ENCODE measurements at regions not wholly inside any gene's neighbourhood (a gene's known extent, or its start where the extent isn't known, plus 50 kb on each side); places are given as distances from the start of the nearest gene placed in this dataset.
"Not testable (repeated sequence)": the region's sequence is repeated elsewhere in the genome, so short reads cannot be mapped to it uniquely, and the experiment has no call there.

GRCh38 chr7:113752289-113752688, 166.5 kb downstream of the PPP1R3A start:
- intact Hi-C loops (cut with micrococcal nuclease): no loop called here
- TF ChIP-seq CTCF (IDR thresholded peaks at IDR 0.05): no peak
- 17% methylated on average over 1 of the region's 2 CpGs for WGBS (ENCODE audit: insufficient coverage)
- Histone ChIP-seq H3K27me3 (ENCODE audit: control insufficient read depth in 2 of 2, insufficient read depth in 2 of 2, low read length in 2 of 2) (no peaks in the 10 kb centered on the region), H3K9ac (ENCODE audit: insufficient read depth, low read length, poor library complexity, severe bottlenecking) (no peak overlapping the region), H4K20me1 (ENCODE audit: insufficient read depth, low read length) (no peaks in the 10 kb centered on the region), H3K4me1 (ENCODE audit: control insufficient read depth in 1 of 2, insufficient read depth in 2 of 2, low read length in 2 of 2) (no peaks in the 10 kb centered on the region), H2AFZ (ENCODE audit: insufficient read depth, low read depth, low read length, poor library complexity, severe bottlenecking) (no peak overlapping the region), H3K27ac (ENCODE audit: low read depth in 1 of 2, low read length in 2 of 2) (no peak overlapping the region), H3K4me2 (replicated peaks; ENCODE audit: extremely low read depth, low read length, poor library complexity, severe bottlenecking) (no peak overlapping the region), H3K9me3 (replicated peaks in 1 of 2; ENCODE audit: control insufficient read depth in 1 of 2, insufficient read depth in 1 of 2, low read length in 2 of 2) (no peaks in the 10 kb centered on the region), H3K4me3 (replicated peaks in 1 of 3; ENCODE audit: low read depth in 2 of 3, low read length in 3 of 3) (no peak overlapping the region), H3K36me3 (replicated peaks in 1 of 2; ENCODE audit: control insufficient read depth in 1 of 2, insufficient read depth in 2 of 2, low read length in 2 of 2) (no peaks in the 10 kb centered on the region), H3K79me2 (ENCODE audit: insufficient read depth, low read length) (no peaks in the 10 kb centered on the region)
- Mint-ChIP-seq H3K27me3 (ENCODE audit: low read depth in 3 of 3) (no peaks in the 10 kb centered on the region), H3K36me3 (no peaks in the 10 kb centered on the region), H3K4me1 (no peaks in the 10 kb centered on the region), H3K27ac (no peak overlapping the region), H3K4me3 (no peak overlapping the region), H3K9me3 (peaks cover 0 to 9% (median 0%) of the 10 kb centered on the region in 7 donors)
- no peak for DNase-seq

- no peak for DNase-seq
These were observed 167.3 kb downstream of the PPP1R3A start for GRCh38 chr7:113751547-113751946.

GRCh38 chr7:113748385-113748784, 170.4 kb downstream of the PPP1R3A start:
- H2AFZ ChIP-seq (ENCODE audit: insufficient read depth, low read depth, low read length, poor library complexity, severe bottlenecking); H3K9me3 Mint-ChIP-seq; H3K36me3 ChIP-seq (replicated peaks in 1 of 2; ENCODE audit: control insufficient read depth in 1 of 2, insufficient read depth in 2 of 2, low read length in 2 of 2); H3K4me1 ChIP-seq (ENCODE audit: control insufficient read depth in 1 of 2, insufficient read depth in 2 of 2, low read length in 2 of 2); H3K27ac ChIP-seq (ENCODE audit: low read depth in 1 of 2, low read length in 2 of 2); DNase-seq; H3K79me2 ChIP-seq (ENCODE audit: insufficient read depth, low read length); H3K4me2 ChIP-seq (replicated peaks; ENCODE audit: extremely low read depth, low read length, poor library complexity, severe bottlenecking); H3K9me3 ChIP-seq (replicated peaks in 1 of 2; ENCODE audit: control insufficient read depth in 1 of 2, insufficient read depth in 1 of 2, low read length in 2 of 2); H3K27me3 Mint-ChIP-seq (ENCODE audit: low read depth in 3 of 3); intact Hi-C loops (cut with micrococcal nuclease); H3K4me3 Mint-ChIP-seq; H4K20me1 ChIP-seq (ENCODE audit: insufficient read depth, low read length); H3K9ac ChIP-seq (ENCODE audit: insufficient read depth, low read length, poor library complexity, severe bottlenecking); H3K4me1 Mint-ChIP-seq; H3K27ac Mint-ChIP-seq; H3K27me3 ChIP-seq (ENCODE audit: control insufficient read depth in 2 of 2, insufficient read depth in 2 of 2, low read length in 2 of 2); H3K4me3 ChIP-seq (replicated peaks in 1 of 3; ENCODE audit: low read depth in 2 of 3, low read length in 3 of 3); H3K36me3 Mint-ChIP-seq: not testable (repeated sequence)
- no CpG with 5 or more reads among the region's 5 CpGs for whole genome bisulfite sequencing (ENCODE audit: insufficient coverage)

More at GRCh38 chr7:113751547-113751946, 167.3 kb downstream of the PPP1R3A start:
- no peak overlapping the region for H3K27ac ChIP-seq (ENCODE audit: low read depth in 1 of 2, low read length in 2 of 2)
- H3K4me3 ChIP-seq (replicated peaks in 1 of 3; ENCODE audit: low read depth in 2 of 3, low read length in 3 of 3): no peak overlapping the region
- H3K9me3 Mint-ChIP-seq: peaks cover 0 to 7% (median 0%) of the 10 kb centered on the region in 7 donors
- H3K4me2 ChIP-seq (replicated peaks; ENCODE audit: extremely low read depth, low read length, poor library complexity, severe bottlenecking): no peak overlapping the region
- no peak overlapping the region for H3K4me3 Mint-ChIP-seq
- H3K4me1 Mint-ChIP-seq: no peaks in the 10 kb centered on the region
- no CpG with 5 or more reads among the region's 1 CpG for WGBS (ENCODE audit: insufficient coverage)
- intact Hi-C loops (cut with micrococcal nuclease): no loop called here
- H3K79me2 ChIP-seq (ENCODE audit: insufficient read depth, low read length): no peaks in the 10 kb centered on the region
- no peaks in the 10 kb centered on the region for H4K20me1 ChIP-seq (ENCODE audit: insufficient read depth, low read length)
- no peaks in the 10 kb centered on the region for H3K9me3 ChIP-seq (replicated peaks in 1 of 2; ENCODE audit: control insufficient read depth in 1 of 2, insufficient read depth in 1 of 2, low read length in 2 of 2)
- H3K27me3 Mint-ChIP-seq (ENCODE audit: low read depth in 3 of 3): peaks cover 0 to 2% (median 0%) of the 10 kb centered on the region in 3 donors
- no peaks in the 10 kb centered on the region for H3K27me3 ChIP-seq (ENCODE audit: control insufficient read depth in 2 of 2, insufficient read depth in 2 of 2, low read length in 2 of 2)
- no peak overlapping the region for H2AFZ ChIP-seq (ENCODE audit: insufficient read depth, low read depth, low read length, poor library complexity, severe bottlenecking)
- H3K9ac ChIP-seq (ENCODE audit: insufficient read depth, low read length, poor library complexity, severe bottlenecking): no peak overlapping the region
- no peaks in the 10 kb centered on the region for H3K36me3 ChIP-seq (replicated peaks in 1 of 2; ENCODE audit: control insufficient read depth in 1 of 2, insufficient read depth in 2 of 2, low read length in 2 of 2)
- H3K36me3 Mint-ChIP-seq: no peaks in the 10 kb centered on the region
- no peaks in the 10 kb centered on the region for H3K4me1 ChIP-seq (ENCODE audit: control insufficient read depth in 1 of 2, insufficient read depth in 2 of 2, low read length in 2 of 2)
- TF ChIP-seq CTCF (IDR thresholded peaks at IDR 0.05): no peak
- H3K27ac Mint-ChIP-seq: no peak overlapping the region

Data from CD14-positive monocyte (primary cell).